Fibroblast of the aortic adventitia (primary cell): ENCODE measurements at regions not wholly inside any gene's neighbourhood (a gene's known extent, or its start where the extent isn't known, plus 50 kb on each side); places are given as distances from the start of the nearest gene placed in this dataset.
A peak's percentile ranks its signal among the peaks of the same experiment; 100 is the strongest.

Experiments used
- DNase-seq: peaks from one replicate; pipeline ENCODE4 v3.0.0-alpha.2; 2010; ENCODE audit warnings: low read depth
- H3K4me3 ChIP-seq: 2 replicates; pipeline ENCODE4 v1.5.1; 2011; ENCODE audit warnings: low read depth, mild to moderate bottlenecking, control low read depth, low read length, moderate library complexity
- CTCF ChIP-seq: IDR thresholded peaks from 2 replicates; pipeline ENCODE4 v1.5.1; 2011; ENCODE audit warnings: mild to moderate bottlenecking, low read length, control low read depth, inconsistent platforms; ENCODE audit not compliant: insufficient read depth

DNA sequence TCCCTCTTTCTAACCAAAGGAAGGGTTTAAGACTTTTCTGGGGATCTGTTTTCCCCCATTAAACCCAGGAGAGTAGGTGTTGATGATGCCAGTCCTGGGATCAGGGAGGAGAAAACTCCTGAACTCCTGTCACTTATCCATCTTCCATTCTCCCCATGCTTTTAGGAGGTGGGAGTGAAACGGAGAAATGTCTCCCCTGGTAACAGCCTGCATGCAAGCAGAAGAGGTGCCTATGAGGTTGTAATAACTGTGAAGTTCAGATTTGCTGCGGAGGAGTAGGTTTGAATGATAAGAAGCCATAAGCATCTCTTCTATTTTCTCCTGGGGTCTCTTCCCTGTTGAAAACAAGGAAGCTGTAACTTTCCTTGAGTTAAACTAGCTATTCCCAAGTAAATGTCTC is 150.8 kb downstream of the SLC4A3 start:
- TF ChIP-seq CTCF, result no peak
- DNase-seq, result no peak
- H3K4me3 ChIP-seq, result no peak overlapping the region

DNA sequence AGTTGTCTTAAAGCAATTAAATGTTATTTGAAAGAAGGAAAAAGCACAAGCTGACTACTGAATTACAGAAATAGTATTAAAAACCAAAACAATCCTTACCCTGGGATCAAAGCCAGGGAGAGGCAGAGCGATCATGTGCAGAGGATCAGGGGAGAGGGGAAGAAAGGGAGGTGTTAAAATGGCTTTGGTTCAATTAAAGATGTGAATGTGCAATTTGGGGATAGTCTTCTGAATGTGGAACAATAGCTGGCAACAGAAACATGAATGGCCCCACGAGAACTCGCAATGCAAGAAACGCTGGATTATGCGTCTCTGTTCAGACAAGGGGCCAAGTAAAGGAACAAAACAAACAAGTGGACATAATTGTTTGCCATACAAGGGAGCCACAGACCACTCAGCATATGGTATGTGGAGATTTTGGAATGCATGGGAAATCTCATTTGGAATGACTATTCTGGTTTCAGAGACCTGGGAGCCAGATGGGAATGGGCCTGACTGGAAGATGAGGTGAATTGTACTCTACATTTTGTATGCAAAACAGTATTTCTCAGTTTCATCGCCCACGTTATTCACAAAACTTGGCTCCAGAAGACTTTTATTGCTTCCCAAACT is 155.4 kb downstream of the SLC4A3 start:
- DNase-seq, result no peak
- TF ChIP-seq CTCF, result no peak
- no peak overlapping the region for H3K4me3 ChIP-seq

DNA sequence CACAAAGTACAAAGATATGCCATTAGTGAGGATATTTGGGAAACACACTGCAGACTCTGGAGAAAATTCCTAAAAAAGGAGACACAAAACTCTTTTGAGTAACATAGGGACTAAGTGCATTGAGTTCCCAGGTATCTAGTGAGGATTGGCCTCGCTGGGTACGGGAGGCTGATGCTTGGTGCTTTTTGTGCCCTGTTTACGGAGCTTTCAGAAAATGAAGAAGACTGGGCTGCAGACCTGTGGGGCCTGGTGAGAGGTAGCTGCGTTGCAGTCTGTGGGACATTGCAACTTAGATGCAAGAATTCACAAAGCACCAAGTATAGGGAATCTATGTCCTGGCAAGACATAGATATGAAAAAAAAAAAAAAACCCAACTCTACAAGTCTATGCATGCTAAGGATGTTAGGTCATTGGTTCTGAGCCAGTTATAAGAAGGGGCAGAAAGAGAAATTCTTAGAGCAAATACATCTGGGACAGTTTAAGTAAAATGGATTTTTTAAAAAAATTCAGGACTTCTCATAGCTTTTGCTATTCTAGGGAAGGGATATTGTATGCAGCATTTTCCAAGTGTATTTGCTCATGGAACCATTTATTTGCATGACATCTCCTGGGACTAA is 156.0 kb downstream of the SLC4A3 start:
- no peak for TF ChIP-seq CTCF
- DNase-seq, result peak; percentile 20
- H3K4me3 ChIP-seq, result no peak overlapping the region

DNA sequence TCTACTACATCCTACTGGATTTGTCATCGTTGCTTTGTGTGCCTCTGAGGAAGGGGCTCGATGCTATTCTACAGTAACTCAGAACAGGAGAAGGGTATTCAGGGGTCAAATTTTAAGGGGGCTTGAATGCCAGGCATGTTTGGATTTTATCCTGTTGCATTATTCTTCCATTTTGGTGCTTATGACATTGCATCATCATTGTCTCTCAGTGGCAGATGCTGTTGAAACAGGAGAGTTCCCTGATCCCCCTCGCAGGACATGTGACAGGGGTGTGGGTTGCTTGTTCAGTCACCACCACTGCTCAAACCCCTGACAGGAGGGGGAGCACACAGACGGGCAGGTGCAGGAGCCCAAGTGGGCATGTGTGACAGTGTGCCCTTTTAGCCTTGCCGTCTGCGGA is 156.7 kb downstream of the SLC4A3 start:
- DNase-seq, result no peak
- no peak for TF ChIP-seq CTCF
- no peak overlapping the region for H3K4me3 ChIP-seq

- no peak for TF ChIP-seq CTCF
- no peak overlapping the region for H3K4me3 ChIP-seq
- DNase-seq, result no peak
Measured at GRCh38 chr2:219789476-219789875, 162.0 kb downstream of the SLC4A3 start.

DNA sequence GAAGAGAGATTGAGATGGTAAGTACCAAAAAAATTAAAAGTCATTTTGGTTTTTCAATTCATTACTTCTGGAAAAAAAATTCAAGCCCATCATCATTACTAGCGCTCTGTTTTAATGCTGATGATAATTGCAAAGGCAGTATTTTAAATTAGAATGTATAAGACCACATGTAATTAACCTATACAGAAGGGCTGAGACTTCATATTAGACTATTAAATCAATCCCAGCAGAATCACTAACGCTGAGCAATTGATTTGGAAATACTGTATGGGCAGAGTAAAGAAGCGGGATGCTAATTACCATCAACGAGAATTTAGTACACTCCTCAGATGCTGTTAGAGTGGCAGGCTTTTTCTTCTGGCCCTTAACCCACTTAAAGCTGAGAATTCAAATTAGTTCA is 165.0 kb downstream of the SLC4A3 start:
- H3K4me3 ChIP-seq, result no peak overlapping the region
- DNase-seq, result no peak
- TF ChIP-seq CTCF, result no peak

DNA sequence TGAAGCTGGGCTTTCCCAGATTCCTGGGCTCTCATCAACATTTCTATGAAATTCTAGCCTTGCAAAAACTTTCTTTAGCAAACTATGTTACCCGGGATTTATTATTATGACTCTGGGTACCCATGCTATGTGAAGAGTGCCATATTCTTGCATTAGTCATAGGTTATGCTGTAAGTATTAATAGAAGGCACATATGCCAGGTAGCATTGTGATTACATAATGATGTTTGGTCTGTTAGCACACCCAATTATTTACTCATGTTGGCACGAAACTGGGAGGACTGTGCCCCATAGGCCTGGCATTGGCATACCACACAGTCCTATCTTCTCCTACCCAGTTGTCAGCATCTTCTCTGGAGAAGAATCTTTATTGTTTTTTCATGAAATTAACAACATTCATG is 171.0 kb downstream of the SLC4A3 start:
- TF ChIP-seq CTCF, result no peak
- no peak overlapping the region for H3K4me3 ChIP-seq

More for the DNA sequence above, 171.0 kb downstream of the SLC4A3 start:
- DNase-seq, result no peak
